Glomerular visceral epithelial cell (primary cell): ENCODE measurements at regions not wholly inside any gene's neighbourhood (a gene's known extent, or its start where the extent isn't known, plus 50 kb on each side); places are given as distances from the start of the nearest gene placed in this dataset.

Experiments used
- DNase-seq: peaks from one replicate; pipeline ENCODE4 v3.0.0-alpha.2; 2016; ENCODE audit errors: extremely low spot score

- DNase-seq = no peak
Measured at GRCh38 chr3:67882981-67883380, 228.6 kb upstream of the SUCLG2 start.

GRCh38 chr3:67876261-67876660, 221.8 kb upstream of the SUCLG2 start:
- no peak for DNase-seq

DNA sequence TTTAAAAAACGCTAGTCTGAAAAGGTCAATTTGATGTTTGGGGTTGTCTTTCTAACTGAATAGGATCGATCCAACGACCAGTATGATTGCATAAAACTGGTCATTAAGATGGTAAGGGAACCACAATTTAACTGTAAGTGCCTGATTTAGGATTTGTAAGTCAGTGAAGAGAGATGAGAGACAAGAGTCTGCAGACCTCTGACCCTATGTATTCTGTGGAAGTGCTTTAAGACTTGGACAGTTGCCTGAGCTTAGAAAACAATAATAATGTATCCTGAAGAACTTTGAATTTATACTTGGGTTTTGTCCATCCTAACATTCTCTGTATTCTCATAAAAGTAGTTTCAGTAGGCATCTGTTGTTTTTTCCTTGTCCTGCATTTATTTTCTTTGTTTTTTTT, 221.4 kb upstream of the SUCLG2 start:
- no peak for DNase-seq

- no peak for DNase-seq
Measured at GRCh38 chr3:67875338-67875737, 220.9 kb upstream of the SUCLG2 start.

- DNase-seq = no peak
Measured at GRCh38 chr3:67870477-67870876, 216.1 kb upstream of the SUCLG2 start.

- DNase-seq = no peak
Measured at GRCh38 chr3:67866571-67866970, 212.2 kb upstream of the SUCLG2 start.

- no peak for DNase-seq
Measured at GRCh38 chr3:67864587-67865183, 210.3 kb upstream of the SUCLG2 start.

DNA sequence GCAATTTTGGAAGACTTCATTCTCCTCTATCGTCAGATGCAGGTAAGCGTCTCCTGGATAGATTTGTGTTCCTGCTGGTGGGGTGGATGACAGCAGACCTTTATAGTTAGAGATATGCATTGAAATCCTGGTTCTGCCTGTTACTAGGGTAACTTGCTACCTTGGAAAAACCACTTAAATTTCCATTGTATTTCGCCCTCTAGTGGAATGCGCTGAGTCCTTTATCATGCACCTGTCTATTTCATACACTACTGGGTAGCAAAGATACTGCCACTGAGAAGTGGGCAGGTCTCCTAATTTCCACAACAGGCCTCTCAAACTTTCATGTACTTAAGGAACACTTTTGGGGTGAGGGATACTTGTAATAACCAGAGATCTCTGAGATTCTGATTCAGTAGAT, 209.5 kb upstream of the SUCLG2 start:
- DNase-seq = peak; percentile 12

- DNase-seq = no peak
Measured at GRCh38 chr3:67860429-67860828, 206.0 kb upstream of the SUCLG2 start.

DNA sequence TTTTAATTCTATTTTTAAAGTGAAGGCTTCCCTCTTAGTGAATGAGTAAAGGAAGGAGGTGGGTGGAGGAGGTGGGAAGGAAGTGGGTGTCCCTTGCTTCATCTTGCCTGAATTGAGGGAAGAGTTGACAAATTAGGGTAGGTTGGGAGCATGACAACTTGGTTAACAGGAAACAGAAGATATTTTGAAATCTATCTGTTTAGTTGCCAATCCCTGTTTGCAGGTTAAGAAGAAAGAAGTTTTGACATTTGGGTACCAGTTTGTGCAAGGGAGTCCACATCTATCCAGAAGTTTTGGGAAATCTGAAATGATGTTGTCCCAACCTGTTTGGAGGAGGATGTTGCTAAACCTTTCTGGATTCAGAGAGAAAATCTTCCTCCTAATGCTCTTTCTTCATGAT, 204.1 kb upstream of the SUCLG2 start:
- DNase-seq = no peak

- DNase-seq = no peak
Measured at GRCh38 chr3:67856718-67857117, 202.3 kb upstream of the SUCLG2 start.

GRCh38 chr3:67854663-67855062, 200.3 kb upstream of the SUCLG2 start:
- DNase-seq = no peak

DNA sequence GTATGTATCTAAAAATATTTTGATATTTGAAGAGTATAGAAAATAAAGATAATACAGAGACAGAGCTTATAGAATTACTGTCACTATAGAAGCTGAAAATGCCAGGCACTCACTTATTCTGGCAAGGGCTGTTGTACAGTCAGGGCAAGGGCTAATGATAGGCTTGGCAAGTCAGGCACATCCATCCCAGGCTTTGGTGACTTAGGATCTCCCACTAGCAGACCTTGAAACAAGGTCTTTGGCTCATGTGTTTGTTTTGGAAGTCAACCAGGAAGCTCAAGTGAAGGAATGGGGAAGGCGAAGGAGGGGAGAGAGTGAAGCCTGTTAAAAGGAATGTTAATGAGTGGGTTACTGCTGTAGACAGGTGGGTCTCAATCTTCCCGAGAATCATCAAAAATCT, 199.1 kb upstream of the SUCLG2 start:
- DNase-seq = no peak

GRCh38 chr3:67848299-67848698, 193.9 kb upstream of the SUCLG2 start:
- DNase-seq = no peak

- DNase-seq = no peak
Measured at GRCh38 chr3:67846166-67846565, 191.8 kb upstream of the SUCLG2 start.

DNA sequence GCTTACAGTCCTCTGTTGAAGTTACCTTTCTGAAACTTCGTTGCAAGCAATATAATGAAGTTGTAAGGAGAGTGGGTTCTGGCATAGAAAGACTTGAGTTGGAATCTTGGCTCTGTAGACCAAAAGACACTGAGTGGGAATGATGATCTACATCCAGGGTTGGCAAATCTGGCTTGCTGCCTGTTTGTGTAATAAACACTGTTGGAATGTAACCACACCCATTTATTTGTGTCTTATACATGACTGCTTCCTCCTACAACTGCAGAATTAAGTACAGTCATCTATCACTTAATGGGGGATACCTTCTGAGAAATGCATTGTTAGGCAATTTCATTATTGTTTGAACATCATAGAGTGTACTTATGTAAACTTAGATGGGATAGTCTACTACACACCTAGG, 178.4 kb upstream of the SUCLG2 start:
- no peak for DNase-seq

DNA sequence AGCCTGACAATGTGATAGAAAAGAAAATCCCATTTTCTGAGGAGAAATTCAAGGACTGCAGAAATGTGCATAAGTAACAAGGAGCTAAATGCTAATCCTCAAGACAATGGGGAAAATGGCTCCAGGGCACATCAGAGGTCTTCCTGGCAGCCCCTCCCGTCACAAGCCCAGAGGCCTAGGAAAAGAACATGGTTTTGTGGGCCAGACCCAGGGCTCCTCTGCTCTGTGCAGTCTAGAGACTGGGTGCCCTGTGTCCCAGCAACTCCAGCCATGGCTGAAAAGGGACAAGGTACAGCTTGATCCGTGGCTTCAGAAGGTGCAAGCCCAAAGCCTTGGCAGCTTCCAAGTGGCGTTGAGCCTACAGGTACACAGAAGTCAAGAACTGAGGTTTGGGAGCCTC, 176.8 kb upstream of the SUCLG2 start:
- no peak for DNase-seq

DNA sequence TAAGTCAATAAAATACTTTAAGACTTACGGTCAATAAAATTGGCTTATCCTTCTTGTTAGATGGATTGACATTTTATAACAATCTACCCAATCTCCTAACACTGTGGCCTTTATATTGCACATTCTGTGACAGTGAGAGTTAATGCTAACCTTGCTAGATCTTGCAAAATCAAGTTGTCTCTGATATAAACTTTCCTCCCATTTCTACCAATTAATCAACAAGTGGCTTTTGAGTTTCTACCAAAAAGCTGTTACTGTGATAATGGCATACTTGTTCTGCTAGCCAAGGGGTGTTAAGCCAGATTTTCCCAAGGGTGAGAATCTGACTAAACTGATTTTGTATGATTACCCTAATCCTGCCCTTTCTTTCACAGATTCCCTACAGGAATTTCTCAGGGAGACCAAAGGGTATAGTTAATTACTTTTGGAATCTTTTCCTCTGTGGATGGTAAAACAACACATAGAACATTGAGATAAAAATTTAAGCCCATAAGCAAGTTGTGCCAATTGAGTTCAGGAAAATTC, 174.1 kb upstream of the SUCLG2 start:
- no peak for DNase-seq

- no peak for DNase-seq
Measured at GRCh38 chr3:67821135-67821534, 166.7 kb upstream of the SUCLG2 start.

DNA sequence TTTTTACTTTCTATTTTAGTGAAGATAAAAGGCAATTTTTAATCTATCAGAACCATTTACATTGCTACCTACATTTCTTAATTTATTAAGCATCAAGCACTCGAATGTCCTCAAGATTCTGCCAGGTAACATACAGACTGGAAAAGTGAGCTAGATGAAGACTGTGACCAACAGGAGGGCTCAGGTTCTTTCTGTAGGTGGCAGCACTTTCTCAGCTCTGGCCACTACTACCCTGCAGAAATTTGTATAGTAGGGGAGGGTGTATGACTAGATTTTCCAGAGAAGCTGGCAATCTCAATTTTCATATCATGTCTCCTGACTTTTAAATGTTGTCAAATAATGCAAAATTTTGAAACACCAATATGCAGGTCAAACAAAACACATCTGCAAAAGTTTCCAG, 165.0 kb upstream of the SUCLG2 start:
- no peak for DNase-seq

DNA sequence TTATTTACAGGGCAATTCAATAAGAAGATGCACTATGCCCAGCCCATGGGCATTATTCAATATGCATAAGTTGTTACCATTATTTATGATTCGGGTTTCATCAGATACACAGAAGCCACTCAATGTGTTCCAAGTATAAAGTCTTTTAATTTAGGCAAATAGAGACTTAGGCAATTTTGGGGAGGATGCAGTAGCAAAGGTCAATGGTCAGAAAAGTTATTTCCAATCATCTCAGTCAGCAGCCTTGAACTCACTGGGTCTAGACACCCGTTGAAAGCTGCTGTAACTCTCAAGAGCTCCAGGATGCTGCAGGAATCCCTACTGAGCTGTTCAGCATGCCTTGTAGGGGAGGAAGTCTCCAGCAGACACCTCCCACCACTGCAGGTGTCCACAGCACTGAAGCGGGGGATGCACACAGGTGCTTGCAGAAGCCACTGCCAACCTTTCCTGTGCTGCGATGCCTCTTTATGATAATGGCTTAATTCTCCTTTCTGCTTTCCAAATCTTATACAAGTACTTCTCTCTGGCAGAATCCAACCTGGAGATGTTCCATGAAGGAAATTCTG, 155.0 kb upstream of the SUCLG2 start:
- DNase-seq = no peak

GRCh38 chr3:67808906-67809305, 154.5 kb upstream of the SUCLG2 start:
- no peak for DNase-seq

- DNase-seq = no peak
Measured at GRCh38 chr3:67804578-67804977, 150.2 kb upstream of the SUCLG2 start.

DNA sequence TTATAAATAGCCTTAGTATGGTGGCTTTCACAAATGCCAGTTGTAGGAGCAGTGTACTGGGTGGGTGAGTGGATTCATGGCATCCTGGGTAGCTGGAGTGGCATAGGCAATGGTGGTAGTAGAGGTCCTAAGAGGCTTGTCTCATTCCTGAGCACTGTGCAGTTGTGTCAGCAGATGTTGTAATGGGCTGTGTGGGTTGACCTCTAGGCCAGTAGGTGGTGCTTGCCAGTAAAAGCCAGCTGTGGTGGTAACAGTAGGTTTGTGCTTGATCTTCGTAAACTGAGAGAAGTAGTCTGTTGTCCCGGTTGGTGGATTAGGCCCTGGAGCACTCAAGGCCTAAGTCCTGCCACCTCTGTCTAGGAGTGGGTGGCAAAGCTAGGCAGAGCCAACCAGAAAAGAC, 149.7 kb upstream of the SUCLG2 start:
- DNase-seq = no peak
